ENCODE measurements at regions not wholly inside any gene's neighbourhood (a gene's known extent, or its start where the extent isn't known, plus 50 kb on each side); places are given as distances from the start of the nearest gene placed in this dataset.

GRCh38 chr19:28422046-28422445, 790.9 kb downstream of the UQCRFS1 start:
- no peak for DNase-seq (ENCODE audit: low read depth, low spot score)

DNA sequence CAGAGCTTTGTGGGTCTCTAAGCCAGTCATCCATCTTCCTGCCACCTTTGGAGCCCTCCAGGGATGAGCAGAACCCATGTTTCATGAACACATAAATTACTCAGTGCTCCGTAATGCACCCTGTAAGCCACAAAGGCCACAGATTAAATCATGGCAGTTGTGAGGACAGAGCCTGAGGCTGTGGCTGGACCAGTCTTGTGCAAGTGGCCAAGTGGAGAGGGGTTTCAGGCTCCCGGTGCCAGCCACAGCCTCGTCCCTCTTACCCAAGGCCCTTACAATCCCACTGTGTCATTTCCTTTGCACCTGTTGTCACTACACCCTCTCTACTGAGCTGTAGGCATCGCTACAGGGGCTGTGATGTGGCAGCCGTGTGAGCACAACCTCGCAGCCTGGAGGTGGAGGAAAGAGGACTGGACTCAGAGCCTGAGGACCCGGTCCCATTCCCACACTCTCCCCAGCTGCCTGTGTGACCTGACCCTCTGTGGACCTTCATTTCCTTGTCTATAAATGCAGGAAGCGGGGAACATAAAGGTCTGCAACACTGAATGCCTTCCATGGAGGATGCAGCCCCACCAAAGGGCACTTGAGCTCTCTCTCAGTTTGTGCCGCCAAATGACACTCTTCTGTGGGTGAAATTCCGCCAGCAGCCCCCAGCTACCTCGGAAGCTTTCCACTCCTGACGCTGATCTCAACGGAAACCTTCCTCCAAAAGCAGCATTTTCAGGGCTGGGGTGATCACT, 792.0 kb downstream of the UQCRFS1 start:
- no peak for DNase-seq (ENCODE audit: low read depth, low spot score)

DNA sequence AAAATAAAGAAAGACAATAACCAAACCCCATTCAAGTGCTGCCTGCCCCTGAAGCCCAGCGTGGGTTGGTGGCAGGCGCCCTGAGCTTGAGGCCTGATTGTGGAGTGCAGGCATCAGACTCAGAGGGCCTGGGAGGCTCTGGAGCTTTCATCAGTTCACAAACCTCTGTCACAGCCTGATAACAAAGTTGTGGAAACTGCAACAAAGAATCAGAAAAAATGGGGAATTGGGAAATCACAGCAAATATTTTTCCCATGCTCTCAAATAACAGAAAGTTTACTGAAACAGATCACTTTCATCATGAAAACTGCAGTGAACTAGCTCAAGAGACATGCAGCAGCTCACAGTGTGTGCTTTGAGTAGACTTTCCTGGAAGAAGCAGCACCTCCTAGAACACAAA, 793.6 kb downstream of the UQCRFS1 start:
- DNase-seq (ENCODE audit: low read depth, low spot score), result no peak

GRCh38 chr19:28417361-28417760, 795.6 kb downstream of the UQCRFS1 start:
- DNase-seq (ENCODE audit: low read depth, low spot score), result no peak

DNA sequence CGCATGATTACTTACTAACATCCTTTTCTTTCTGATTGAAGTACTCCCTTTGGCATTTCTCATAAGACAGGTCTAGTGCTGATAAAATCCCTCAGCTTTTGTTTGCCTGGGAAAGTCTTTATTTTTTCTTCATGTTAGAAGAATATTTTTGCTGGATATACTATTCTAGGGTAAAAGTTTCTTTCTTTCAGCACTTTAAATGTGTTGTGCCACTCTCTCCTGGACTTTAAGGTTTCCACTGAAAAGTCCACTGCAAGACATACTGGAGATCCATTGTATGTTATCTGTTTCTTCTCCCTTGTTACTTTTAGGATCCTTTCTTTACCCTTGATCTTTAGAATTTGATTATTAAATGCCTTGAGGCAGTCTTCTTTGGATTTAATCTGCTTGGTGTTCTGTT, 796.7 kb downstream of the UQCRFS1 start:
- no peak for DNase-seq (ENCODE audit: low read depth, low spot score)

DNA sequence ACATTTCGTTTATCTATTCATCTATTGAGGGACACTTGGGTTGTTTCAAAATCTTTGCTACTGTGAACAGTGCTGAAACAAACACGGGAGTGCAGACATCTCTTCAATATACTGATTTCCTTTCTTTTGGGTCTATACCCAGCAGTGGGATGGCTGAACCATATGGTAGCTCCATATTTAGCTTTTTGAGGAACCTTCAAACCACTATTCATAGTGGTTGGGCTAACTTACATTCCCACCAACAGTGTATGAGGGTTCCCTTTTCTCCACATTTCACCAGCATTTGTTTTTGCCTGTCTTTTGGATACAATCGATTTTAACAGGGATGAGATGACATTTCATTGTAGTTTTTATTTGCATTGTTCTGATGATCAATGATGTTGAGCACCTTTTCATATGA, 798.2 kb downstream of the UQCRFS1 start:
- no peak for DNase-seq (ENCODE audit: low read depth, low spot score)

GRCh38 chr19:28409859-28410258, 803.1 kb downstream of the UQCRFS1 start:
- no peak for DNase-seq (ENCODE audit: low read depth, low spot score)

DNA sequence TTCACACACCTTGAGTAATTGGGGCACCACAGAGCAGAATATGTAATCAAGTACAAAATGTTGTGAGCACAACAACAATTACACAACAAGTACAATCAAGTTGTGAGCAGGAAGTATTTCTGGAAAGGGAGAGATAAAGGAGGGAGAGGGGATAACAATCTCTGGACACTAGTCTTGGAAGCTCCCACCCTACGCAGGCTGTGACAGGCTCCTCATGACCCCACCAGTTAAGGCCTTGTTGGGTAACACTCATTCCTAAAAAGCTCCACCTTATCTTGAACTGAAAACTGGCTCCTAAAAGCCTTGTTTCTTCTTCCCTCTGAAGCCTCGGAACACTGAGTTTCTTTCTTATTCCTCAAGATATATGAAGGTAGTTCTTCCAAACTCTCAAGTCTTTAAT, 806.0 kb downstream of the UQCRFS1 start:
- no peak for DNase-seq (ENCODE audit: low read depth, low spot score)

GRCh38 chr19:28405346-28405742, 807.6 kb downstream of the UQCRFS1 start:
- no peak for DNase-seq (ENCODE audit: low read depth, low spot score)

- no peak for DNase-seq (ENCODE audit: low read depth, low spot score)
Measured at GRCh38 chr19:28404472-28404871, 808.5 kb downstream of the UQCRFS1 start.

DNA sequence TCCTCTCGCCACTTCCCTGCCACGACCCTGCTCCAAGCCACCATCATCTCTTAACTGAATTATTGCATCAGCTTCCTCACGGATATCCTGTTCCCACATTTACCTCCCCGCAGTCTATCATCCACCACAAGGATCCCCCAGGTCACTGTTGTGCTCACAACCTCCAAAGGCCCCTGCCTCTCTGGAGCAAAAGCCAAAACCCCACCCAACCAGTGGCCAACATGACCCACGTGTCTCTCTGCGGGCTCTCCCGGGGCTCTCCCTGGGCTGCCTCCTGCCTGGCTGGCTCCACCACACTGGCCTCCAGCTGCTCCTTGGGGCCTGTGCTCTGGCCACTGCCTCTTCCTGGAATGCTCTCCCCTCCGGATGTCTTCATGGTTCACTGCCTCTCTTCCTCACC, 809.3 kb downstream of the UQCRFS1 start:
- DNase-seq (ENCODE audit: low read depth, low spot score), result no peak

- DNase-seq (ENCODE audit: low read depth, low spot score), result no peak
Measured at GRCh38 chr19:28402701-28403290, 810.2 kb downstream of the UQCRFS1 start.

DNA sequence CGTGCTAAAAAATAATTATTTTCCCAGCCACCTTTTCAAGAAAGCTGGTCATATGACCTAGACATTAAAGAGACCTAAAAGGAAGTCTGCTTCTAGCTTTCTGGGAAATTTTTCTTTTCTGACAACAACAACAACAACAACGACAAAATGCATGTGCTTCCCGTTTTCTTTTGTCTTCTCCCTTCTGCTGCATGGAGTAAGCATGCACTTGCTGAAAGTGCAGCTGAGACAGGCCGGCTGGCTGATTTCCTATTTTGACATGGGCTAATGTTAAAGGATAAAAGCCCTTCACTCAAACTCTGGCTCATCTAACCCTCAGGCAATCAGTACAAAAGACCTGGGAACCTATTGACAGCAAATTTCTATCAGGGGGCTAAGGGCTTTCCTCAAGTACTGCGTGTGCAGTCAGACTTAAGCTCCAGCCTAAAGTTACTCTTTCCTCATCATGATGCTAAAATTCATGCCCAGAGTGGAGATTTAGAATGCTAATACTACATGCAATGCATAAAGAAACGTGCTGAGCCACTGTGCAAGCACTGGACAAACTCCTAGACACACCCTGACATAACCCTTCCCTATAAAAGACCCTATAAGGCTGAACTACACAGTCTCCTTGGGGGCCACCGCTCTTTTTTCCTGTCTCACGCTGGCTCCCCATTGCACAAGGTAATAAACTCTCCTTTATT, 811.1 kb downstream of the UQCRFS1 start:
- no peak for DNase-seq (ENCODE audit: low read depth, low spot score)

DNA sequence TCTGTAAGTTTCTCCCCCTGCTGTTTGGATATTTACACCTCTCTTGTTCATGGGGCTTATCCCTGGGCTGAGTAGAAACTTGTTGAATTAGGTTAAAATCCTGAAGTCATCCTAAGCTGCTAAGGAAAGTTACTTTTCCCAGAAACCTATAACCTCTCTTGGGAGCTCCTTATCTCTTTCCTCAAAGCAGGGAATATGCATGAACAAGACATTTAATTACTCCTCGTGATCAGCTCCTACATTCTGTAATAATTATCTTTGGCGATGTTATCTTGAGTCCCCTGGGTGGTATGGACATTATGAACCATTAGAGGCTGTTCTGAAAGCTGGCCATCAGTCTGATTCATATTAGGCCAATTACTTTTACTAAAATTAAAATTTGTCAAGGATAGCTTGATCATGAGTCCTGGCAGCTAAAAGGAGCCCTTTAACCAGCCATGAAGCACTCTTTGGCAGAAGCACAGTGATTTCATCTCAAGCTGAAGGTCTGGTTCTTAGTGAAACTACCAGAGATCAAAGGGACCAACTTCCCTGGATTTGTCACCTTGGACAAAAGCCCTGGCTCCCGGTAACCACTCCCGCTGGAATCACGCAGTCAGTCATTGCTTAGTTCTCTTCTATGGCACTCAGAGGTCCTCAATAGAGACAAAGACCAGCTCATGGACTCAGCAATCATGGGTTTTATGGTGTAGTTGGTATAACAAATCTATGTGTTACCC, 811.8 kb downstream of the UQCRFS1 start:
- no peak for DNase-seq (ENCODE audit: low read depth, low spot score)

DNA sequence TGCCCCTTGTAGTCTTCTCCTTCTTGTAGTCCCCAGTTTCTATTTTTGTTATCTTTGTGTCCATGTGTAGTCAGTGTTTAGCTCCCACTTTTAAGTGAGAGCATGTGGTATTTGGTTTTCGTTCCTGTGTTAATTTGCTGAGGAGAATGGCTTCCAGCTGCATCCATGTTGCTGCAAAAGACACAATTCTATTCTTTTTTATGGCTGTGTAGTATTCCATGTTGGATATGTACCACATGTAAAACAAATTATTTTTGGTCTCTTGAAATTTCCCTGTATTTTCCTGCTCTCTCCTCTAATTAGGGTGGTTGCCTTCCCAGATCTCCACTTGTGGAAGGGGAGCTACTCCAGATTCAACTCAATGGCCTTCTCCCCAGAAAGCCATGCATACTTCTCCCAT, 813.8 kb downstream of the UQCRFS1 start:
- DNase-seq (ENCODE audit: low read depth, low spot score), result no peak

DNA sequence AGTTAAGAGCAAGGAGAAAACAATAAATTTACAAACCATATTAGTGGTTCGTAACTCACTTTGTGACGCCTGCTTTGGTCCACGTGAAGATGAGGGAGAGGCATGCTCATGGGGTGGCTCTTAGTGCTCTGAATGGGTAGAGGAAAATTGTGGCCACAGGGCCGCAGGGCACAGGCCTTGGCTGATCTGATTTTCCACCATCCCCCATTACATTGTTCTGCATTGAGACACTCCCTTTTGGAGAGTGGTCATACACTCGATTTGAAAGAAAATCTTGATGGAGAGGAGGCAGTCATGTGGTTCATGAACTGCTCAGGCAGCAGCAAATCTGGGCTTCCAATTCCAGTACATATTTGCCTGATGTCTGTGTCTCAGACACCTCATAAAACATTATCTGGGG, 815.2 kb downstream of the UQCRFS1 start:
- DNase-seq (ENCODE audit: low read depth, low spot score), result no peak

DNA sequence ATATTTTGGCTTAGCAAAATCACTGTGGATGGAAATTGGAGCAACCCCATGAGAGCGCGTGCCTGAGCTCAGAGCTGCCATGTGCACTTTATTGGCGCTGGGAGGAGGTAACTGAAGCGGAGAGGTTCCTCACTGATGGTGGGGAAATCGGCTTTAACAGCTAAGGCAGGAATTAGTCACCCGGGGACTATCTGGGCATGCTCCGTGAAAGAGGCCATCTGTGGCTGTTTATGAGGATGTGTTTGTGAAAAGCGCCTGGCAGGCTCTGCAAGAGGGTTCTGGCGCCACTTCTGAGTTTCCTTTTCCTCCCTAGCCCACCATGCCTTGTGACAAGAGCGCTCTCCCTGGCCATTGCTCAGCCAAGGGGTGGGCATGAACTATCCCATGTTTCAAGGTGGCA, 815.6 kb downstream of the UQCRFS1 start:
- no peak for DNase-seq (ENCODE audit: low read depth, low spot score)

GRCh38 chr19:28396287-28396831, 816.6 kb downstream of the UQCRFS1 start:
- DNase-seq (ENCODE audit: low read depth, low spot score), result no peak

DNA sequence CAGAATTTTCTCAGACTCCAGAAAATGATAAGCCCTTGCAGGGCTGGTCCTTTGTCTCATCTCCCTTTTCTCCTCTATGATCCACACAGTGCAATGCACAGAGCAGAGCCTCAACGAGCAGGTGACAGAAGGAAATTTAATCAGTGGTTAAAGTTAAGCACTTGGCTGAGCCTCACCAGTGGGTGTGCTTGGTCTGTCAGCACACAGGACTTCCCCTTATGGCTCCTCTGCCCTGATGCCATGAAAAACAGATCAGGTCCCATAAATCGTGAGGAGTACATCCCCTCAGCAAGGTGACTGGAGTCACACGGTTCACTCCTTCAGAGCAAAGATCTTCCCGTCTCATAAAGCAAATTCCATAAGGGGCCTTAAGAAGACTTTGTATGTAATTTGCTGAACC, 818.2 kb downstream of the UQCRFS1 start:
- no peak for DNase-seq (ENCODE audit: low read depth, low spot score)

- DNase-seq (ENCODE audit: low read depth, low spot score), result no peak
Measured at GRCh38 chr19:28393574-28394336, 819.2 kb downstream of the UQCRFS1 start.

- DNase-seq (ENCODE audit: low read depth, low spot score), result no peak
Measured at GRCh38 chr19:28388988-28389387, 824.0 kb downstream of the UQCRFS1 start.

Data from iPS DF 19.7 (cell line).